Activated CD4-positive, alpha-beta T cell treated with anti-CD3 and anti-CD28 coated beads for 36 hours (primary cell): ENCODE measurements at regions not wholly inside any gene's neighbourhood (a gene's known extent, or its start where the extent isn't known, plus 50 kb on each side); places are given as distances from the start of the nearest gene placed in this dataset.

Experiments
- ATAC-seq: fragments of 200-7000 bp; cut with Tn5 transposase; one replicate; pipeline ENCODE4 v1.10.0; 2021; ENCODE audit warnings: mild to moderate bottlenecking, moderate library complexity
- CTCF ChIA-PET: fragments of 350-600 bp; sonication (Branson Sonifier 250); formaldehyde crosslinking; loops from one replicate; lab custom pipeline; 2021; ENCODE audit warnings: antibody characterized with exemption; lab: Charles Lee
- POLR2A ChIA-PET: fragments of 350-600 bp; sonication (Branson Sonifier 250); formaldehyde crosslinking; loops from one replicate; lab custom pipeline; 2021; ENCODE audit warnings: antibody characterized with exemption, inconsistent platforms; lab: Charles Lee
- DNase-seq: peaks from one replicate; pipeline ENCODE4 v3.0.0-alpha.2; 2020
- H3K27ac Mint-ChIP-seq: one replicate; pipeline ENCODE4 v1.8.0; 2021; ENCODE audit warnings: mixed read lengths
- H3K27me3 Mint-ChIP-seq: one replicate; pipeline ENCODE4 v1.8.0; 2021; ENCODE audit warnings: mixed read lengths
- H3K36me3 Mint-ChIP-seq: one replicate; pipeline ENCODE4 v1.8.0; 2021; ENCODE audit warnings: low read depth, mixed read lengths
- H3K4me1 Mint-ChIP-seq: one replicate; pipeline ENCODE4 v1.8.0; 2021; ENCODE audit warnings: mixed read lengths
- H3K4me3 Mint-ChIP-seq: one replicate; pipeline ENCODE4 v1.8.0; 2021; ENCODE audit warnings: mild to moderate bottlenecking, moderate library complexity, mixed read lengths
- H3K9me3 Mint-ChIP-seq: one replicate; pipeline ENCODE4 v1.8.0; 2021; ENCODE audit warnings: low read depth, mixed read lengths
- intact Hi-C, 2 experiments: fragments of 100-400 bp; cut with DNase I in 1 of 2; cut with micrococcal nuclease in 1 of 2; formaldehyde crosslinking; loops; one replicate each; pipeline versions ENCODE4 v1.14.2 to v1.15.1; 2022 to 2024; cut with DNase I, micrococcal nuclease

GRCh38 chr7:85630904-85631600 is 444.2 kb upstream of the SEMA3D start:
- H3K36me3 Mint-ChIP-seq = no peaks in the 10 kb centered on the region
- H3K4me3 Mint-ChIP-seq = no peak overlapping the region
- H3K4me1 Mint-ChIP-seq = no peaks in the 10 kb centered on the region
- H3K27ac Mint-ChIP-seq = no peak overlapping the region
- H3K27me3 Mint-ChIP-seq = no peaks in the 10 kb centered on the region
- ChIA-PET CTCF (no interaction called here), POLR2A (no interaction called here)
- intact Hi-C loops = no loop called here
- ATAC-seq (no peak), DNase-seq (no peak)
- peaks cover 2% of the 10 kb centered on the region for H3K9me3 Mint-ChIP-seq

- peaks cover 2% of the 10 kb centered on the region for H3K9me3 Mint-ChIP-seq
- no peaks in the 10 kb centered on the region for H3K36me3 Mint-ChIP-seq
- CTCF ChIA-PET = no interaction called here
- POLR2A ChIA-PET = no interaction called here
- no peaks in the 10 kb centered on the region for H3K27me3 Mint-ChIP-seq
- ATAC-seq (no peak), DNase-seq (no peak)
- no peaks in the 10 kb centered on the region for H3K4me1 Mint-ChIP-seq
- H3K27ac Mint-ChIP-seq = no peak overlapping the region
- no peak overlapping the region for H3K4me3 Mint-ChIP-seq
- intact Hi-C loops = no loop called here
Measured at GRCh38 chr7:85627791-85628586, 441.1 kb upstream of the SEMA3D start.

DNA sequence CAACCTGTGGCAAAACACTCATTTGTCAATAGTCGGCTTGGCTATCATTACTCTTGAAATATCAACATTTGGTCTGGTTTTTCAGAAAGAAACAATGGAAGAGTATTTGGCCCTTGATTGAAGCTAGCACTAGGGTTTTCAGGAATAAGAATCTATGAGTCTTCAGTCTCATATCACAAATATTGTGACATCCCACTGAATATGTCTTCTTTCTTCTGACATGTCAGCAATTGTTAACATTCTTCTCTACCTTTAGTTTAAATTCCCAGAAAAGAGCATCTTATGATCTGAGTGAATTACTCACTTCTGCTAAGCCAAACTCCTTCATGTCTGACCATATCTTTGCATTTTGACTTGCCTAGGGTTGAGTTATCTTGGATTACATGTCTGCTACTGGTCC is 435.2 kb upstream of the SEMA3D start:
- no peak for ATAC-seq
- H3K9me3 Mint-ChIP-seq = no peaks in the 10 kb centered on the region
- no peaks in the 10 kb centered on the region for H3K4me1 Mint-ChIP-seq
- no peaks in the 10 kb centered on the region for H3K27me3 Mint-ChIP-seq
- no peak for DNase-seq
- H3K27ac Mint-ChIP-seq = no peak overlapping the region
- ChIA-PET CTCF (no interaction called here), POLR2A (no interaction called here)
- H3K4me3 Mint-ChIP-seq = no peak overlapping the region
- no peaks in the 10 kb centered on the region for H3K36me3 Mint-ChIP-seq
- intact Hi-C loops = no loop called here

- no peak for ATAC-seq
- CTCF ChIA-PET = no interaction called here
- Mint-ChIP-seq H3K27me3 (no peaks in the 10 kb centered on the region), H3K9me3 (no peaks in the 10 kb centered on the region), H3K36me3 (no peaks in the 10 kb centered on the region), H3K27ac (no peak overlapping the region), H3K4me1 (no peaks in the 10 kb centered on the region), H3K4me3 (no peak overlapping the region)
- DNase-seq = no peak
- POLR2A ChIA-PET = no interaction called here
- intact Hi-C loops = no loop called here
Measured at GRCh38 chr7:85620936-85621685, 434.3 kb upstream of the SEMA3D start.

- no peaks in the 10 kb centered on the region for H3K36me3 Mint-ChIP-seq
- H3K4me1 Mint-ChIP-seq = no peaks in the 10 kb centered on the region
- POLR2A ChIA-PET = no interaction called here
- H3K4me3 Mint-ChIP-seq = no peak overlapping the region
- H3K9me3 Mint-ChIP-seq = peaks cover 2% of the 10 kb centered on the region
- no peaks in the 10 kb centered on the region for H3K27me3 Mint-ChIP-seq
- H3K27ac Mint-ChIP-seq = no peak overlapping the region
- no peak for DNase-seq
- no peak for ATAC-seq
- intact Hi-C loops = no loop called here
- CTCF ChIA-PET = interaction anchor here (0.6 kb wide), 2 partner anchors 165 to 373 kb away, joined by 3 read pairs; no protein-coding TSS in a partner anchor
Measured at GRCh38 chr7:85619236-85619635, 432.4 kb upstream of the SEMA3D start.

- Mint-ChIP-seq H3K9me3 (peaks cover 4% of the 10 kb centered on the region), H3K4me3 (no peak overlapping the region), H3K27me3 (no peaks in the 10 kb centered on the region), H3K36me3 (no peaks in the 10 kb centered on the region), H3K4me1 (no peaks in the 10 kb centered on the region), H3K27ac (no peak overlapping the region)
- ChIA-PET POLR2A (no interaction called here), CTCF (no interaction called here)
- ATAC-seq (no peak), DNase-seq (no peak)
- intact Hi-C loops = no loop called here
Measured at GRCh38 chr7:85614684-85615083, 427.8 kb upstream of the SEMA3D start.

- intact Hi-C loops = no loop called here
- no peaks in the 10 kb centered on the region for H3K27me3 Mint-ChIP-seq
- no peaks in the 10 kb centered on the region for H3K4me1 Mint-ChIP-seq
- H3K9me3 Mint-ChIP-seq = peaks cover 4% of the 10 kb centered on the region
- POLR2A ChIA-PET = no interaction called here
- H3K27ac Mint-ChIP-seq = no peak overlapping the region
- CTCF ChIA-PET = no interaction called here
- ATAC-seq = no peak
- H3K4me3 Mint-ChIP-seq = no peak overlapping the region
- DNase-seq = no peak
- H3K36me3 Mint-ChIP-seq = no peaks in the 10 kb centered on the region
Measured at GRCh38 chr7:85612514-85612913, 425.7 kb upstream of the SEMA3D start.

GRCh38 chr7:85608804-85609203 is 421.9 kb upstream of the SEMA3D start:
- ChIA-PET POLR2A (no interaction called here), CTCF (no interaction called here)
- Mint-ChIP-seq H3K27me3 (no peaks in the 10 kb centered on the region), H3K9me3 (peaks cover 2% of the 10 kb centered on the region), H3K36me3 (no peaks in the 10 kb centered on the region), H3K4me1 (no peaks in the 10 kb centered on the region), H3K4me3 (no peak overlapping the region), H3K27ac (no peak overlapping the region)
- DNase-seq = no peak
- no peak for ATAC-seq
- intact Hi-C loops = no loop called here

DNA sequence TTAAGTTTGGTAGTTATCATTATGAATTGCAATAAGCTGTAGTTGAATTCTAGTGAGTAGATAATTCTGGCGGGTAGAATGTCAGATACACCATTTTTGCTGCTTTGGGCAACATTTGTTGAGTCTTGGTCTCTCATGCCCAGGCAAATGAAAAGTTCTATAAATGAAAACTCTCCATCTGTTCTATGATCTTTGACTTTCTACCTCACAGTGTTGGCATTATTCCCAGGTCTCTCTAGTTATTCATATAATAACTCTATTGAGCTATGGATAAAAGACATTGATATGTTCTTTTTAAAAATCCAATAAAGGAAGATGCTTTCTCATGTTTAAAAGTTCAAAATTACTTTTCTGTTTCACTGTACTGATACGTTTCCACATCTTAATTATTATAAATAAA is 415.3 kb upstream of the SEMA3D start:
- ChIA-PET CTCF (no interaction called here), POLR2A (no interaction called here)
- ATAC-seq = no peak
- H3K4me1 Mint-ChIP-seq = no peaks in the 10 kb centered on the region
- intact Hi-C loops = no loop called here
- H3K4me3 Mint-ChIP-seq = no peak overlapping the region
- H3K9me3 Mint-ChIP-seq = no peaks in the 10 kb centered on the region
- no peak overlapping the region for H3K27ac Mint-ChIP-seq
- no peaks in the 10 kb centered on the region for H3K36me3 Mint-ChIP-seq
- no peak for DNase-seq
- H3K27me3 Mint-ChIP-seq = no peaks in the 10 kb centered on the region

DNA sequence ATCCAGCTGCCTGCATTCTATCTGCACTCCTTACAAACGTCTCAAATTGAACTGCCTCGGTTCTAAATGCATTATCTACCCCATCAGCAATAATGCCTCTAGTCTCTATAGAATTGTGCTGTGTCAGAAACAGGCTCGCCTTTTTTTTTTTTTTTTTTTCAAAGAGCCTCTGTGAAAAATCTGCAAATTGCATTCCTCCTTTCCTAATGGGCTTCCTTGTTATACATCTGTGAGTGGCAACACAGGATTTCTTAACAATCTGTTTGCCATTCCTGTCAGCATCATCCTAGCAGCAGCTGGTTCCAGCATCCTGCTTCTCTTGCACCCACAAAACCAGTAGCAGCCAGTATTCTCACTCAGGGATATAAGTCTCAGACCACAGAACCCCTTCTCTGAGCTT is 413.5 kb upstream of the SEMA3D start:
- DNase-seq = no peak
- H3K4me3 Mint-ChIP-seq = no peak overlapping the region
- no peak overlapping the region for H3K27ac Mint-ChIP-seq
- H3K27me3 Mint-ChIP-seq = no peaks in the 10 kb centered on the region
- intact Hi-C loops = no loop called here
- no peak for ATAC-seq
- no peaks in the 10 kb centered on the region for H3K4me1 Mint-ChIP-seq
- ChIA-PET CTCF (no interaction called here), POLR2A (no interaction called here)
- H3K36me3 Mint-ChIP-seq = no peaks in the 10 kb centered on the region
- H3K9me3 Mint-ChIP-seq = no peaks in the 10 kb centered on the region

- DNase-seq (no peak), ATAC-seq (no peak)
- ChIA-PET POLR2A (no interaction called here), CTCF (no interaction called here)
- no peak overlapping the region for H3K27ac Mint-ChIP-seq
- no peaks in the 10 kb centered on the region for H3K27me3 Mint-ChIP-seq
- H3K36me3 Mint-ChIP-seq = no peaks in the 10 kb centered on the region
- no peak overlapping the region for H3K4me3 Mint-ChIP-seq
- H3K9me3 Mint-ChIP-seq = no peaks in the 10 kb centered on the region
- H3K4me1 Mint-ChIP-seq = no peaks in the 10 kb centered on the region
- intact Hi-C loops = no loop called here
Measured at GRCh38 chr7:85596827-85597226, 410.0 kb upstream of the SEMA3D start.

DNA sequence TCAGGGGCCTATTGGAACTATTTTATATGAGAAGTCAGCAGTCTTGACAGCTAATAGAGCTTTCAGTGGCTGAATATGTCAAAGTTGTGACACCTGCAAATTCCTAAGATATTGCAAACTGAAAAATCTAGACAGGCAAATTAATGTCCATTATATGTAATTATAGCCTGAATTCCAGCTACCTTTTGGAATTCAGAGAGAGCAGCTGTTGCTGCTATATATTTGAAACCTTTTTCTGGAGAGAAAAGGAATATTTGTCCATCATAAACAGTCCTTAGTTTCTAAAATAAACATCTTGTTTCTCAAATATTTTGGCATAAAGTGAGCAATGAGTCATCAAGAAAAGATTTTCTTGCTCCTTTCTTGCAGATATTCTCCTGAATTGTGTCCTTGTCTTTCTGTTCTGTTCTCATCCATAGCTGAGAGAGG is 408.9 kb upstream of the SEMA3D start:
- ATAC-seq = no peak
- intact Hi-C loops = no loop called here
- H3K4me1 Mint-ChIP-seq = no peaks in the 10 kb centered on the region
- H3K27ac Mint-ChIP-seq = no peak overlapping the region
- H3K9me3 Mint-ChIP-seq = no peaks in the 10 kb centered on the region
- ChIA-PET POLR2A (no interaction called here), CTCF (no interaction called here)
- H3K27me3 Mint-ChIP-seq = no peaks in the 10 kb centered on the region
- no peak for DNase-seq
- H3K36me3 Mint-ChIP-seq = no peaks in the 10 kb centered on the region
- no peak overlapping the region for H3K4me3 Mint-ChIP-seq
